PC-3 (cell line): ENCODE measurements at regions not wholly inside any gene's neighbourhood (a gene's known extent, or its start where the extent isn't known, plus 50 kb on each side); places are given as distances from the start of the nearest gene placed in this dataset.

ENCODE experiments used
- EZH2phosphoT487 ChIP-seq: fragments of 300-600 bp; sonication (generic); IDR thresholded peaks from 2 replicates; pipeline ENCODE4 v1.6.1; 2018; ENCODE audit warnings: mild to moderate bottlenecking, antibody characterized with exemption, low read length, borderline replicate concordance
- TF ChIP-seq, protein P1 (sequence below): fragments of 300-600 bp; sonication (generic); conservative IDR thresholded peaks from 2 replicates; pipeline ENCODE4 v1.5.1; 2017; ENCODE audit warnings: antibody characterized with exemption, low read depth, mild to moderate bottlenecking, low read length

DNA sequence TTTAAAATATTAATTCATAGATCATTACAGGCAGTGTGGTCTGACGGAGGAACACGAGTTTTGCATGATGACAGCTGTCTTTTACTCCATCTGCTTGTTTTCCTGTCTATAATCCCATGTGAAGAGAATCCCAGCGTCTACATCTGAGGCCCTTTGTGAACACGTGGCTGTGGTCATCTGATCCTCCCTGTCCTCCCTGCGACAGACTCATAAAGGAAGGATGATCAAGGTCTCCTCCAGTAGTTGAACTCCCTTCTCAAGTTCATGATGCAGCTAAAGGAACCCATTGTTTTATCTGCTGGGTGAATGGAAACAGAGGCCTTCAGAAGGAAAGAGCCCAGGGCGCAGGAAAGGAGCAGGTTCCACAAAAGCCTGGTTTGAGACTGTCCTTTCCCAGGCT is 435.8 kb upstream of the JARID2 start:
- TF ChIP-seq, protein P1, sequence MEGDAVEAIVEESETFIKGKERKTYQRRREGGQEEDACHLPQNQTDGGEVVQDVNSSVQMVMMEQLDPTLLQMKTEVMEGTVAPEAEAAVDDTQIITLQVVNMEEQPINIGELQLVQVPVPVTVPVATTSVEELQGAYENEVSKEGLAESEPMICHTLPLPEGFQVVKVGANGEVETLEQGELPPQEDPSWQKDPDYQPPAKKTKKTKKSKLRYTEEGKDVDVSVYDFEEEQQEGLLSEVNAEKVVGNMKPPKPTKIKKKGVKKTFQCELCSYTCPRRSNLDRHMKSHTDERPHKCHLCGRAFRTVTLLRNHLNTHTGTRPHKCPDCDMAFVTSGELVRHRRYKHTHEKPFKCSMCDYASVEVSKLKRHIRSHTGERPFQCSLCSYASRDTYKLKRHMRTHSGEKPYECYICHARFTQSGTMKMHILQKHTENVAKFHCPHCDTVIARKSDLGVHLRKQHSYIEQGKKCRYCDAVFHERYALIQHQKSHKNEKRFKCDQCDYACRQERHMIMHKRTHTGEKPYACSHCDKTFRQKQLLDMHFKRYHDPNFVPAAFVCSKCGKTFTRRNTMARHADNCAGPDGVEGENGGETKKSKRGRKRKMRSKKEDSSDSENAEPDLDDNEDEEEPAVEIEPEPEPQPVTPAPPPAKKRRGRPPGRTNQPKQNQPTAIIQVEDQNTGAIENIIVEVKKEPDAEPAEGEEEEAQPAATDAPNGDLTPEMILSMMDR, result no peak
- TF ChIP-seq EZH2phosphoT487, result no peak
